ENCODE measurements at regions not wholly inside any gene's neighbourhood (a gene's known extent, or its start where the extent isn't known, plus 50 kb on each side); places are given as distances from the start of the nearest gene placed in this dataset.
"Not testable (repeated sequence)": the region's sequence is repeated elsewhere in the genome, so short reads cannot be mapped to it uniquely, and the experiment has no call there.

DNA sequence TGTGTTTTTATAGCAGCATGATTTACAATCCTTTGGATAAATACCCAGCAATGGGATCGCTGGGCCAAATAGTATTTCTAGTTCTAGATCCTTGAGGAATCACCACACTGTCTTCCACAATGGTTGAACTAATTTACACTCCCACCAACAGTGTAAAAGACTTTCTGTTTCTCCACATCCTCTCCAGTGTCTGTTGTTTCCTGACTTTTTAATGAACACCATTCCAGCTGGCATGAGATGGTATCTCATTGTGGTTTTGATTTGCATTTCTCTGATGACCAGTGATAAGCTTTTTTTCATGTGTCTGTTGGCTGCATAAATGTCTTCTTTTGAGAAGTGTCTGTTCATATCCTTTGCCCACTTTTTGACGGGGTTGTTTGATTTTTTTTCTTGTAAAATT lies 209.5 kb upstream of the RASGRP1 start:
- not testable (repeated sequence) for TF ChIP-seq ZNF274 (IDR thresholded peaks at IDR 0.05; ENCODE audit: borderline replicate concordance, extremely low read depth, low read length); CBX5 (IDR thresholded peaks at IDR 0.05; ENCODE audit: low read depth, low read length); PHF8 (conservative IDR thresholded peaks at IDR 0.05; ENCODE audit: low read depth, low read length); HDAC6 (IDR thresholded peaks at IDR 0.05; ENCODE audit: low read depth, low read length); SIN3A (conservative IDR thresholded peaks at IDR 0.05 in 1 of 2, IDR thresholded peaks at IDR 0.05 in 1 of 2; ENCODE audit: low read depth in 1 of 2, low read length in 2 of 2); EZH2 (IDR thresholded peaks at IDR 0.05; ENCODE audit: low read depth, low read length, severe bottlenecking); POLR2AphosphoS5 (IDR thresholded peaks at IDR 0.05; ENCODE audit: low read depth, low read length); POLR2A (IDR thresholded peaks at IDR 0.05; ENCODE audit: control extremely low read depth in 1 of 2, low read depth in 2 of 2, low read length in 2 of 2); KDM1A (IDR thresholded peaks at IDR 0.05; ENCODE audit: borderline replicate concordance, low read length)
- TF ChIP-seq, protein P1, sequence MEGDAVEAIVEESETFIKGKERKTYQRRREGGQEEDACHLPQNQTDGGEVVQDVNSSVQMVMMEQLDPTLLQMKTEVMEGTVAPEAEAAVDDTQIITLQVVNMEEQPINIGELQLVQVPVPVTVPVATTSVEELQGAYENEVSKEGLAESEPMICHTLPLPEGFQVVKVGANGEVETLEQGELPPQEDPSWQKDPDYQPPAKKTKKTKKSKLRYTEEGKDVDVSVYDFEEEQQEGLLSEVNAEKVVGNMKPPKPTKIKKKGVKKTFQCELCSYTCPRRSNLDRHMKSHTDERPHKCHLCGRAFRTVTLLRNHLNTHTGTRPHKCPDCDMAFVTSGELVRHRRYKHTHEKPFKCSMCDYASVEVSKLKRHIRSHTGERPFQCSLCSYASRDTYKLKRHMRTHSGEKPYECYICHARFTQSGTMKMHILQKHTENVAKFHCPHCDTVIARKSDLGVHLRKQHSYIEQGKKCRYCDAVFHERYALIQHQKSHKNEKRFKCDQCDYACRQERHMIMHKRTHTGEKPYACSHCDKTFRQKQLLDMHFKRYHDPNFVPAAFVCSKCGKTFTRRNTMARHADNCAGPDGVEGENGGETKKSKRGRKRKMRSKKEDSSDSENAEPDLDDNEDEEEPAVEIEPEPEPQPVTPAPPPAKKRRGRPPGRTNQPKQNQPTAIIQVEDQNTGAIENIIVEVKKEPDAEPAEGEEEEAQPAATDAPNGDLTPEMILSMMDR (IDR thresholded peaks at IDR 0.05; ENCODE audit: control extremely low read depth in 1 of 3, insufficient read depth in 1 of 3, low read depth in 1 of 3, low read length in 3 of 3), result not testable (repeated sequence)
- TF ChIP-seq, protein P2, sequence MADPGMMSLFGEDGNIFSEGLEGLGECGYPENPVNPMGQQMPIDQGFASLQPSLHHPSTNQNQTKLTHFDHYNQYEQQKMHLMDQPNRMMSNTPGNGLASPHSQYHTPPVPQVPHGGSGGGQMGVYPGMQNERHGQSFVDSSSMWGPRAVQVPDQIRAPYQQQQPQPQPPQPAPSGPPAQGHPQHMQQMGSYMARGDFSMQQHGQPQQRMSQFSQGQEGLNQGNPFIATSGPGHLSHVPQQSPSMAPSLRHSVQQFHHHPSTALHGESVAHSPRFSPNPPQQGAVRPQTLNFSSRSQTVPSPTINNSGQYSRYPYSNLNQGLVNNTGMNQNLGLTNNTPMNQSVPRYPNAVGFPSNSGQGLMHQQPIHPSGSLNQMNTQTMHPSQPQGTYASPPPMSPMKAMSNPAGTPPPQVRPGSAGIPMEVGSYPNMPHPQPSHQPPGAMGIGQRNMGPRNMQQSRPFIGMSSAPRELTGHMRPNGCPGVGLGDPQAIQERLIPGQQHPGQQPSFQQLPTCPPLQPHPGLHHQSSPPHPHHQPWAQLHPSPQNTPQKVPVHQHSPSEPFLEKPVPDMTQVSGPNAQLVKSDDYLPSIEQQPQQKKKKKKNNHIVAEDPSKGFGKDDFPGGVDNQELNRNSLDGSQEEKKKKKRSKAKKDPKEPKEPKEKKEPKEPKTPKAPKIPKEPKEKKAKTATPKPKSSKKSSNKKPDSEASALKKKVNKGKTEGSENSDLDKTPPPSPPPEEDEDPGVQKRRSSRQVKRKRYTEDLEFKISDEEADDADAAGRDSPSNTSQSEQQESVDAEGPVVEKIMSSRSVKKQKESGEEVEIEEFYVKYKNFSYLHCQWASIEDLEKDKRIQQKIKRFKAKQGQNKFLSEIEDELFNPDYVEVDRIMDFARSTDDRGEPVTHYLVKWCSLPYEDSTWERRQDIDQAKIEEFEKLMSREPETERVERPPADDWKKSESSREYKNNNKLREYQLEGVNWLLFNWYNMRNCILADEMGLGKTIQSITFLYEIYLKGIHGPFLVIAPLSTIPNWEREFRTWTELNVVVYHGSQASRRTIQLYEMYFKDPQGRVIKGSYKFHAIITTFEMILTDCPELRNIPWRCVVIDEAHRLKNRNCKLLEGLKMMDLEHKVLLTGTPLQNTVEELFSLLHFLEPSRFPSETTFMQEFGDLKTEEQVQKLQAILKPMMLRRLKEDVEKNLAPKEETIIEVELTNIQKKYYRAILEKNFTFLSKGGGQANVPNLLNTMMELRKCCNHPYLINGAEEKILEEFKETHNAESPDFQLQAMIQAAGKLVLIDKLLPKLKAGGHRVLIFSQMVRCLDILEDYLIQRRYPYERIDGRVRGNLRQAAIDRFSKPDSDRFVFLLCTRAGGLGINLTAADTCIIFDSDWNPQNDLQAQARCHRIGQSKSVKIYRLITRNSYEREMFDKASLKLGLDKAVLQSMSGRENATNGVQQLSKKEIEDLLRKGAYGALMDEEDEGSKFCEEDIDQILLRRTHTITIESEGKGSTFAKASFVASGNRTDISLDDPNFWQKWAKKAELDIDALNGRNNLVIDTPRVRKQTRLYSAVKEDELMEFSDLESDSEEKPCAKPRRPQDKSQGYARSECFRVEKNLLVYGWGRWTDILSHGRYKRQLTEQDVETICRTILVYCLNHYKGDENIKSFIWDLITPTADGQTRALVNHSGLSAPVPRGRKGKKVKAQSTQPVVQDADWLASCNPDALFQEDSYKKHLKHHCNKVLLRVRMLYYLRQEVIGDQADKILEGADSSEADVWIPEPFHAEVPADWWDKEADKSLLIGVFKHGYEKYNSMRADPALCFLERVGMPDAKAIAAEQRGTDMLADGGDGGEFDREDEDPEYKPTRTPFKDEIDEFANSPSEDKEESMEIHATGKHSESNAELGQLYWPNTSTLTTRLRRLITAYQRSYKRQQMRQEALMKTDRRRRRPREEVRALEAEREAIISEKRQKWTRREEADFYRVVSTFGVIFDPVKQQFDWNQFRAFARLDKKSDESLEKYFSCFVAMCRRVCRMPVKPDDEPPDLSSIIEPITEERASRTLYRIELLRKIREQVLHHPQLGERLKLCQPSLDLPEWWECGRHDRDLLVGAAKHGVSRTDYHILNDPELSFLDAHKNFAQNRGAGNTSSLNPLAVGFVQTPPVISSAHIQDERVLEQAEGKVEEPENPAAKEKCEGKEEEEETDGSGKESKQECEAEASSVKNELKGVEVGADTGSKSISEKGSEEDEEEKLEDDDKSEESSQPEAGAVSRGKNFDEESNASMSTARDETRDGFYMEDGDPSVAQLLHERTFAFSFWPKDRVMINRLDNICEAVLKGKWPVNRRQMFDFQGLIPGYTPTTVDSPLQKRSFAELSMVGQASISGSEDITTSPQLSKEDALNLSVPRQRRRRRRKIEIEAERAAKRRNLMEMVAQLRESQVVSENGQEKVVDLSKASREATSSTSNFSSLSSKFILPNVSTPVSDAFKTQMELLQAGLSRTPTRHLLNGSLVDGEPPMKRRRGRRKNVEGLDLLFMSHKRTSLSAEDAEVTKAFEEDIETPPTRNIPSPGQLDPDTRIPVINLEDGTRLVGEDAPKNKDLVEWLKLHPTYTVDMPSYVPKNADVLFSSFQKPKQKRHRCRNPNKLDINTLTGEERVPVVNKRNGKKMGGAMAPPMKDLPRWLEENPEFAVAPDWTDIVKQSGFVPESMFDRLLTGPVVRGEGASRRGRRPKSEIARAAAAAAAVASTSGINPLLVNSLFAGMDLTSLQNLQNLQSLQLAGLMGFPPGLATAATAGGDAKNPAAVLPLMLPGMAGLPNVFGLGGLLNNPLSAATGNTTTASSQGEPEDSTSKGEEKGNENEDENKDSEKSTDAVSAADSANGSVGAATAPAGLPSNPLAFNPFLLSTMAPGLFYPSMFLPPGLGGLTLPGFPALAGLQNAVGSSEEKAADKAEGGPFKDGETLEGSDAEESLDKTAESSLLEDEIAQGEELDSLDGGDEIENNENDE (IDR thresholded peaks at IDR 0.05; ENCODE audit: insufficient replicate concordance, low read length), result not testable (repeated sequence)
